Endothelial cell of umbilical vein (primary cell): ENCODE measurements at regions not wholly inside any gene's neighbourhood (a gene's known extent, or its start where the extent isn't known, plus 50 kb on each side); places are given as distances from the start of the nearest gene placed in this dataset.

Experiments used
- BruUV-seq: library from RNA; stranded (reverse); fragments of 400-500 nt; replicated peaks from 2 replicates; lab custom pipeline; 2021; lab: Mats Ljungman, UMichigan
- CTCF ChIA-PET: fragments of 300-600, 350-600 bp; sonication (Branson Sonifier 250); formaldehyde crosslinking; loops from one replicate; lab custom pipeline; 2021; ENCODE audit warnings: antibody characterized with exemption, inconsistent platforms; lab: Charles Lee
- POLR2A ChIA-PET: fragments of 300-600, 350-600 bp; sonication (Branson Sonifier 250); formaldehyde crosslinking; loops from one replicate; lab custom pipeline; 2021; ENCODE audit warnings: antibody characterized with exemption, inconsistent platforms; lab: Charles Lee
- DNase-seq: peaks from one replicate; pipeline ENCODE4 v3.0.0-alpha.2; 2011; ENCODE audit warnings: low read depth, low spot score
- FAIRE-seq: peaks from 2 replicates; lab custom pipeline; 2011; peaks lifted over from hg19 to GRCh38; lab: Jason Lieb, UNC
- H2AFZ ChIP-seq: 2 replicates; pipeline ENCODE4 v1.6.0; 2012; ENCODE audit warnings: low read depth, low read length, control low read depth, inconsistent platforms
- H3K27ac ChIP-seq: 2 replicates; pipeline ENCODE4 v1.5.1; 2011; ENCODE audit warnings: low read depth, mild to moderate bottlenecking, control low read depth, low read length, moderate library complexity; ENCODE audit not compliant: insufficient read depth
- H3K27me3 ChIP-seq, 2 experiments: 2 replicates each; pipeline versions ENCODE4 v1.6.0 to v1.6.1; 2011; ENCODE audit warnings: low read length in 2 of 2, mixed read lengths in 1 of 2; ENCODE audit not compliant: control insufficient read depth in 2 of 2, insufficient read depth in 2 of 2
- H3K36me3 ChIP-seq, 2 experiments: 2 replicates in 1 of 2; 3 replicates in 1 of 2; pipeline ENCODE4 v1.5.1; 2011; ENCODE audit warnings: low read length in 2 of 2, mild to moderate bottlenecking in 1 of 2, moderate library complexity in 1 of 2; ENCODE audit not compliant: control insufficient read depth in 2 of 2, insufficient read depth in 2 of 2; ENCODE audit errors: extremely low read depth in 1 of 2
- H3K4me1 ChIP-seq: 3 replicates; pipeline ENCODE4 v1.5.1; 2011; ENCODE audit warnings: mild to moderate bottlenecking, low read length; ENCODE audit not compliant: control insufficient read depth, insufficient read depth; ENCODE audit errors: extremely low read depth
- H3K4me2 ChIP-seq: 2 replicates; pipeline ENCODE4 v1.6.1; 2011; ENCODE audit warnings: low read length, control low read depth, mixed read lengths; ENCODE audit not compliant: insufficient read depth
- H3K4me3 ChIP-seq, 3 experiments: fragments of 200-600 bp in 1 of 3; sonication (generic), shearing (Covaris generic) in 1 of 3; replicated peaks in 1 of 3; 2 replicates each; pipeline ENCODE4 v1.5.1; 2011 to 2016; ENCODE audit warnings: control low read depth in 3 of 3, low read length in 3 of 3, mild to moderate bottlenecking in 2 of 3, inconsistent platforms in 1 of 3, low read depth in 1 of 3, moderate library complexity in 1 of 3; ENCODE audit not compliant: insufficient read depth in 1 of 3
- H3K79me2 ChIP-seq: 2 replicates; pipeline ENCODE4 v1.6.0; 2012; ENCODE audit warnings: low read length, inconsistent platforms; ENCODE audit not compliant: control insufficient read depth, insufficient read depth
- H3K9ac ChIP-seq: replicated peaks from 2 replicates; pipeline ENCODE3; 2011; ENCODE audit warnings: low read length, control low read depth; ENCODE audit not compliant: insufficient read depth; ENCODE audit errors: extremely low read depth
- H3K9me1 ChIP-seq: replicated peaks from 3 replicates; pipeline ENCODE4 v1.6.0; 2011; ENCODE audit warnings: mild to moderate bottlenecking, low read length; ENCODE audit not compliant: control insufficient read depth, insufficient read depth; ENCODE audit errors: extremely low read depth
- H3K9me3 ChIP-seq: replicated peaks from 2 replicates; pipeline ENCODE4 v1.5.1; 2012; ENCODE audit warnings: low read length, inconsistent platforms; ENCODE audit not compliant: control insufficient read depth, insufficient read depth
- H4K20me1 ChIP-seq: replicated peaks from 2 replicates; pipeline ENCODE3; 2011; ENCODE audit warnings: mild to moderate bottlenecking, low read length; ENCODE audit not compliant: control insufficient read depth, insufficient read depth; ENCODE audit errors: extremely low read depth
- EZH2 ChIP-seq: IDR thresholded peaks from 2 replicates; pipeline ENCODE4 v1.6.1; 2012; ENCODE audit warnings: borderline replicate concordance, low read depth, mild to moderate bottlenecking, moderate library complexity, low read length, inconsistent platforms; ENCODE audit not compliant: severe bottlenecking
- FOS ChIP-seq: IDR thresholded peaks from 2 replicates; pipeline ENCODE4 v1.6.1; 2011; ENCODE audit warnings: mild to moderate bottlenecking, low read length, moderate library complexity, borderline replicate concordance; ENCODE audit not compliant: insufficient read depth
- GATA2 ChIP-seq: IDR thresholded peaks from 2 replicates; pipeline ENCODE4 v1.7.0; 2011; ENCODE audit warnings: low read depth, mild to moderate bottlenecking, moderate library complexity, mixed read lengths, low read length; ENCODE audit not compliant: insufficient read length, insufficient read depth
- JUN ChIP-seq: IDR thresholded peaks from 2 replicates; pipeline ENCODE4 v1.6.1; 2011; ENCODE audit warnings: borderline replicate concordance, low read depth; ENCODE audit not compliant: insufficient read length, insufficient read depth
- MYC ChIP-seq: IDR thresholded peaks from one replicate; pipeline ENCODE4 v1.6.1; 2011; ENCODE audit warnings: mild to moderate bottlenecking, low read depth, low read length
- POLR2A ChIP-seq: IDR thresholded peaks from 2 replicates; pipeline ENCODE4 v1.6.1; 2012; ENCODE audit warnings: low read depth, mild to moderate bottlenecking, control low read depth, low read length
- POLR2AphosphoS5 ChIP-seq: IDR thresholded peaks from 2 replicates; pipeline ENCODE4 v1.6.1; 2012; ENCODE audit warnings: low read depth, mild to moderate bottlenecking, control low read depth, low read length, moderate library complexity; ENCODE audit not compliant: insufficient read depth
- dilution Hi-C: fragments of 300-500 bp; cut with MboI; formaldehyde crosslinking; loops from one replicate; pipeline ENCODE4 v1.15.0; 2019; ENCODE audit warnings: low sequenced_read_pairs; ENCODE audit not compliant: extremely low pct_ligation_motif_present
- intact Hi-C: fragments of 100-400 bp; cut with micrococcal nuclease; formaldehyde crosslinking; loops from one replicate; pipeline ENCODE4 v1.10.0; 2022
- TF ChIP-seq, protein P1 (sequence below): IDR thresholded peaks from 2 replicates; pipeline ENCODE4 v1.6.1; 2011; ENCODE audit not compliant: insufficient read depth, insufficient read length
- TF ChIP-seq, protein P2 (sequence below), 2 donors: IDR thresholded peaks; 1 replicate in 1 of 2; 2 replicates in 1 of 2; pipeline ENCODE4 v1.5.1; 2011; ENCODE audit warnings: low read length in 2 of 2, mild to moderate bottlenecking in 2 of 2, moderate library complexity in 2 of 2, control low read depth in 1 of 2, inconsistent platforms in 1 of 2, low read depth in 1 of 2; ENCODE audit not compliant: insufficient read depth in 1 of 2; ENCODE audit errors: extremely low read depth in 1 of 2

DNA sequence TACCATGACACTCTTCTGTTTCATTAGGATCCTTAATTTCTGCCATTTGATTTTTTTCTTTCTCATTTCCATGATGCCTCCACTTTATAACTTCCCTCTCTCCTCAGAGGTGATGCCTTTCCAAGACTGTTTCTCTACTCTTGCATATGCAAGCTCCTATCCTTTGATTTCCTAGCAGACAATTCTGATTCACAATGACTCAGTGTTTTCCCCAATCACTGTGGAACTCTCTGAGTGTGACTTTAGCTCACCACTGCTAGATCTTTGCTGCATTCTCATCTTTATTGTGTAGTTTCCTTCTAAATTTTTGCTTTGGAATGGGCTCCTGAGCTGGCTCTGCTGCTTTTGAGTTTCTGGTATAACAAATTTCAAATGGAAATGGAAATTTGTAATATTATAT, 184.9 kb downstream of the TINAG start:
- intact Hi-C loops (no loop called here), dilution Hi-C loops (no loop called here)
- FAIRE-seq: peak; percentile 64
- no peaks in the 10 kb centered on the region for H3K9me3 ChIP-seq
- no TSS peak for BruUV-seq
- DNase-seq: peak; percentile 56
- peaks cover 4% of the 10 kb centered on the region for H3K4me1 ChIP-seq
- no peaks in the 10 kb centered on the region for H3K27me3 ChIP-seq
- ChIA-PET POLR2A (no interaction called here), CTCF (interaction anchor here (1.1 to 1.3 kb wide), 4 partner anchors 12 to 509 kb away, joined by 3 to 5 read pairs (median 3); no protein-coding TSS in a partner anchor)
- peak overlapping the region; percentile 31 for H3K4me2 ChIP-seq
- no peaks in the 10 kb centered on the region for H3K36me3 ChIP-seq
- H2AFZ ChIP-seq: peak overlapping the region; percentile 62
- no peaks in the 10 kb centered on the region for H4K20me1 ChIP-seq
- no peaks in the 10 kb centered on the region for H3K79me2 ChIP-seq
- no peak for TF ChIP-seq JUN
- peak; percentile 72 for TF ChIP-seq FOS
- H3K9ac ChIP-seq: no peak overlapping the region
- H3K4me3 ChIP-seq: no peak overlapping the region
- no peaks in the 10 kb centered on the region for H3K9me1 ChIP-seq
- no peak overlapping the region for H3K27ac ChIP-seq

DNA sequence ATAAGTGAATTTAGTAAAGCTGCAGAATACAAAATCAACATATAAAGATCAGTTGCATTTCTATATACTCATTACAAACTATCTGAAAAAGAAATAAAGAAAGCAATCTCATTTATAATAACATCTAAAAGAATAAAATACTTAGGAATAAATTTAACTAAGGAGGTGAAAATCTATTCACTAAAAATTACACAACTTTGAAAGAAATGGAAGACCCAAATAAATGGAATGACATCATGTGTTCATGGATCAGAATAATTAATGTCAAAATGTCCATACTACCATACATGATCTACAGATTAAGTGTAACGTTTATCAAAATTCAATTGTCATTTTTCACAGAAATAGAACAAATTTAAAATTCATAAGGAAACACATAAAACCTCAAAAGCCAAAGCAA, 194.9 kb downstream of the TINAG start:
- Histone ChIP-seq H3K27ac (no peak overlapping the region), H3K79me2 (no peaks in the 10 kb centered on the region), H3K9me3 (no peaks in the 10 kb centered on the region), H4K20me1 (no peaks in the 10 kb centered on the region), H3K27me3 (no peaks in the 10 kb centered on the region), H3K36me3 (no peaks in the 10 kb centered on the region), H2AFZ (no peak overlapping the region), H3K4me3 (no peak overlapping the region), H3K4me2 (no peak overlapping the region), H3K4me1 (no peaks in the 10 kb centered on the region), H3K9me1 (no peaks in the 10 kb centered on the region), H3K9ac (no peak overlapping the region)
- DNase-seq (no peak), FAIRE-seq (no peak)
- no peak for TF ChIP-seq JUN
- no peak for TF ChIP-seq POLR2AphosphoS5
- no peak for TF ChIP-seq FOS
- TF ChIP-seq, protein P1, sequence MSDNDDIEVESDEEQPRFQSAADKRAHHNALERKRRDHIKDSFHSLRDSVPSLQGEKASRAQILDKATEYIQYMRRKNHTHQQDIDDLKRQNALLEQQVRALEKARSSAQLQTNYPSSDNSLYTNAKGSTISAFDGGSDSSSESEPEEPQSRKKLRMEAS: no peak
- TF ChIP-seq POLR2A: no peak
- no peak for TF ChIP-seq GATA2
- TF ChIP-seq EZH2: no peak
- TF ChIP-seq, protein P2, sequence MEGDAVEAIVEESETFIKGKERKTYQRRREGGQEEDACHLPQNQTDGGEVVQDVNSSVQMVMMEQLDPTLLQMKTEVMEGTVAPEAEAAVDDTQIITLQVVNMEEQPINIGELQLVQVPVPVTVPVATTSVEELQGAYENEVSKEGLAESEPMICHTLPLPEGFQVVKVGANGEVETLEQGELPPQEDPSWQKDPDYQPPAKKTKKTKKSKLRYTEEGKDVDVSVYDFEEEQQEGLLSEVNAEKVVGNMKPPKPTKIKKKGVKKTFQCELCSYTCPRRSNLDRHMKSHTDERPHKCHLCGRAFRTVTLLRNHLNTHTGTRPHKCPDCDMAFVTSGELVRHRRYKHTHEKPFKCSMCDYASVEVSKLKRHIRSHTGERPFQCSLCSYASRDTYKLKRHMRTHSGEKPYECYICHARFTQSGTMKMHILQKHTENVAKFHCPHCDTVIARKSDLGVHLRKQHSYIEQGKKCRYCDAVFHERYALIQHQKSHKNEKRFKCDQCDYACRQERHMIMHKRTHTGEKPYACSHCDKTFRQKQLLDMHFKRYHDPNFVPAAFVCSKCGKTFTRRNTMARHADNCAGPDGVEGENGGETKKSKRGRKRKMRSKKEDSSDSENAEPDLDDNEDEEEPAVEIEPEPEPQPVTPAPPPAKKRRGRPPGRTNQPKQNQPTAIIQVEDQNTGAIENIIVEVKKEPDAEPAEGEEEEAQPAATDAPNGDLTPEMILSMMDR (IDR thresholded peaks at IDR 0.05; ENCODE audit: extremely low read depth in 1 of 2, insufficient read depth in 1 of 2, low read depth in 1 of 2, low read length in 2 of 2): no peak
- no peak for TF ChIP-seq MYC
- no TSS peak for BruUV-seq
- ChIA-PET CTCF (no interaction called here), POLR2A (no interaction called here)
- dilution Hi-C loops: no loop called here
- intact Hi-C loops: no loop called here
